VCaP (cell line): ENCODE measurements at regions not wholly inside any gene's neighbourhood (a gene's known extent, or its start where the extent isn't known, plus 50 kb on each side); places are given as distances from the start of the nearest gene placed in this dataset.

Experiments used
- H3K27ac ChIP-seq: fragments of 450-650 bp; 2 replicates; pipeline ENCODE4 v1.5.1; 2017
- TF ChIP-seq, protein P1 (sequence below): fragments of 450-650 bp; conservative IDR thresholded peaks from 2 replicates; pipeline ENCODE4 v1.5.1; 2017; ENCODE audit warnings: mild to moderate bottlenecking, moderate library complexity

DNA sequence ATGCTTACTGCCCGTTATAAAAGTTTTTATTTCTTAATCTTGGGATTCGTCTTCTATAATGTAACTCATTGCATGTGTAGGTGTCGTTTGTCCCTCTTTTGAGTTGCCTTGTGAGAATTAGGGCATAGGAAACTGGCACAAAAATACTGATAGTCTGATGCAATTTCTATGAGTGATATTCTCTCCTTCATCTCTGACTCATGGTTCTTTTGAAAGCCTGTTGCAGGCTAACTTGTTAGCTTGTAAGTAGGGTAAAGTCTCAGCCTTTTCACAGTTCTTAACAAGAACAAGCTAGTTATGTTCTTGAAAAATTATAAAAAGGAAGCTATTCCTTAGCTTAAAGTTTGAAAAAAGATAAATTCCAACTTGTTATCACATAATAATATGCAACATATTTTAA lies 1085.4 kb upstream of the NRXN1 start:
- TF ChIP-seq, protein P1, sequence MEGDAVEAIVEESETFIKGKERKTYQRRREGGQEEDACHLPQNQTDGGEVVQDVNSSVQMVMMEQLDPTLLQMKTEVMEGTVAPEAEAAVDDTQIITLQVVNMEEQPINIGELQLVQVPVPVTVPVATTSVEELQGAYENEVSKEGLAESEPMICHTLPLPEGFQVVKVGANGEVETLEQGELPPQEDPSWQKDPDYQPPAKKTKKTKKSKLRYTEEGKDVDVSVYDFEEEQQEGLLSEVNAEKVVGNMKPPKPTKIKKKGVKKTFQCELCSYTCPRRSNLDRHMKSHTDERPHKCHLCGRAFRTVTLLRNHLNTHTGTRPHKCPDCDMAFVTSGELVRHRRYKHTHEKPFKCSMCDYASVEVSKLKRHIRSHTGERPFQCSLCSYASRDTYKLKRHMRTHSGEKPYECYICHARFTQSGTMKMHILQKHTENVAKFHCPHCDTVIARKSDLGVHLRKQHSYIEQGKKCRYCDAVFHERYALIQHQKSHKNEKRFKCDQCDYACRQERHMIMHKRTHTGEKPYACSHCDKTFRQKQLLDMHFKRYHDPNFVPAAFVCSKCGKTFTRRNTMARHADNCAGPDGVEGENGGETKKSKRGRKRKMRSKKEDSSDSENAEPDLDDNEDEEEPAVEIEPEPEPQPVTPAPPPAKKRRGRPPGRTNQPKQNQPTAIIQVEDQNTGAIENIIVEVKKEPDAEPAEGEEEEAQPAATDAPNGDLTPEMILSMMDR: no peak
- H3K27ac ChIP-seq: no peak overlapping the region

DNA sequence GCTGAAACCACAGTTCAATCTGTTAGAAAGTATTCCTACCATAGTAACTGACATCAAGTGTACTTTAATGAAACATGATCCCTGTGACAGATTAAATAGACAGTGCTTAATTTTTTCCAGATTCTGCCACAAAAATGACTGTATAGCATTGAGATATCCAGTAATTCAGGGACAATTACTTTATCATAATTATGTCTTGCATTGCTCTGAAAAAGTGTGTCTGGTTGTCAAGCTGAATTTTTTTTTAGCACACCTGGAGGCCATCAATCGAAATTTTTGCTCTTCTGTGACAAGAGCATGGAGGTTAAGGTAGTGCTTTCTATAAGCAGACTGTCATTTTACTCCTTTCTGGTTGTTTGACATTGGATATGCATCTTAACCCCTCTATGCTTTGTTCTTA lies 1083.8 kb upstream of the NRXN1 start:
- no peak overlapping the region for H3K27ac ChIP-seq
- TF ChIP-seq, protein P1: no peak

GRCh38 chr2:52113338-52113737 lies 1081.4 kb upstream of the NRXN1 start:
- TF ChIP-seq, protein P1: no peak
- no peak overlapping the region for H3K27ac ChIP-seq

DNA sequence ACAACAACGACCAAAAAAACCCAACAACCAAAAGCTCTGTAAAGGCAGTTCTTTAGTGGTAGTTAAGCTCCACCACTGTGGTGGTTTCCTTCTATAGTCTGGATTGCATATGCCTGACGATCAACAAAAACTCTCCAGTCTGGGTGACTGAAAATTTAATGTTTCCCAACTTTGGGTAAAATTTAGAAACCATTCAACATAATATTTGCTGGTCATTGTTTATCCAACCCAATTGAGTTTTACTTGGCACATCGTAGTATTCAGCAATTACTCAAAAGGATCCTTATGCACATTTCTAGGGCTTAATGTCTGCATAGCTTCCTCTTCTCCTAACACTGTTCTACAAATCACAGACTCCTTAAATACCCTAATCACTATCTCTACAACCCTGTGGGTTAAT lies 1080.2 kb upstream of the NRXN1 start:
- TF ChIP-seq, protein P1: no peak
- H3K27ac ChIP-seq: no peak overlapping the region

DNA sequence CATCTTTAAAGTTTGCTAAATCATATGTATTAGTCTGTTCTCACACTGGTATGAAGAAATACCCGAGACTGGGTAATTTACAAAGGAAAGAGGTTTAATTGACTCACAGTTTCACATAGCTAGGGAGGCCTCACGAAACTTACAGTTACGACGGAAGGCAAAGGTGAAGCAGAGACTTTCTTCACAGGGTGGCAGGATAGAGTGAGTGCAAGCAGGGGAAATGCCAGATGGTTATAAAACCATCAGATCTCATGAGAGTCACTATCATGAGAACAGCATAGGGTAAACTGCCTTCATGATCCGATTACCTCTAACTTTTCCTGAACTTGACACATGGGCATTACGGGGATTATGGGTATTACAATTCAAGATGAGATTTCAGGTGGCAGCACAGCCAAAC lies 1075.2 kb upstream of the NRXN1 start:
- TF ChIP-seq, protein P1: no peak
- no peak overlapping the region for H3K27ac ChIP-seq

- TF ChIP-seq, protein P1: no peak
- no peak overlapping the region for H3K27ac ChIP-seq
Measured at GRCh38 chr2:52097071-52097470, 1065.1 kb upstream of the NRXN1 start.

DNA sequence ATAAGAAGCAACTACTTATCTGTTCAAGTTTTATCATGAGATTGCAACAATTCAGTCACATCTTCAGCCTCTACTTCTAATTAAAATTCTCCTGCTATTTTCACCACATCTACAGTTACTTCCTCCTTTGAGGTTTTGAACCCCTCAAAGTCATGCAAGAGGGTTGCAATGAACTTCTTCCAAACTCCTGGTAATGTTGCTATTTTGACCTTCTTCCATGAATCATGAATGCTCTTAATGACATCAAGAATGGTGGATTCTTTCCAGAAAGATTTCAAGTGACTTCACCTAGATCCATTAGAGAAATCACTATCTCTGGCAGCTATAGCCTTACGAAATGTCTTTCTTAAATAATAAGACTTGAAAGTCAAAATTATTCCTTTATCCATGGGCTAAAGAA lies 1052.8 kb upstream of the NRXN1 start:
- TF ChIP-seq, protein P1: no peak
- H3K27ac ChIP-seq: no peak overlapping the region

DNA sequence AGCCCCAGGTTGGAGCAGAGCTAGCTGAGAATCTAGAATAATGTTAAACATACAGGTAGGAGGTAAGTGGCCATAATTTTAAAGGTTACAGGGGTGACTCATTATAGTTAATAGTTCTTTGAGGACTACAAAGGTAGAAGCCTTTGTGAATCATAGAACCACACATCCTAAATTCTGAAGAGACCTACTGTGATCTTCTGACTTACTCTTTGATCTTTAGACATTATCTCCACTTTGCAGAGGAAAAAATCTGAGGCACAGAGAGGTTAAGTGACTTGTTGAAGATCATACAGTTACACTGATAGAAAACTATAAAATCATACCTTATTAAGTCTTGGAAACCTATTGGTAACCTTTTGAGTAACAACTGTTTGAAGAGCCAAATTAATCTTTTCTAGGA lies 1051.3 kb upstream of the NRXN1 start:
- no peak overlapping the region for H3K27ac ChIP-seq
- TF ChIP-seq, protein P1: no peak
